Stimulated activated CD8-positive, alpha-beta memory T cell treated with anti-CD3 and anti-CD28 coated beads, Interleukin-12 subunit alpha, Interleukin-12 subunit beta, amount 100 ng/mL, for 1 hour (primary cell): ENCODE measurements at regions not wholly inside any gene's neighbourhood (a gene's known extent, or its start where the extent isn't known, plus 50 kb on each side); places are given as distances from the start of the nearest gene placed in this dataset.
"Not testable (repeated sequence)": the region's sequence is repeated elsewhere in the genome, so short reads cannot be mapped to it uniquely, and the experiment has no call there.

Experiments used
- DNase-seq: peaks from one replicate; pipeline ENCODE4 v3.0.0-alpha.2; 2020; ENCODE audit warnings: low read depth

- no peak for DNase-seq
Observed at GRCh38 chr12:125776212-125776611, 711.0 kb downstream of the AACS start.

- no peak for DNase-seq
Observed at GRCh38 chr12:125786143-125786542, 720.9 kb downstream of the AACS start.

- DNase-seq, result no peak
Observed at GRCh38 chr12:125794401-125794800, 729.2 kb downstream of the AACS start.

GRCh38 chr12:125797421-125798175, 732.4 kb downstream of the AACS start:
- DNase-seq, result no peak

DNA sequence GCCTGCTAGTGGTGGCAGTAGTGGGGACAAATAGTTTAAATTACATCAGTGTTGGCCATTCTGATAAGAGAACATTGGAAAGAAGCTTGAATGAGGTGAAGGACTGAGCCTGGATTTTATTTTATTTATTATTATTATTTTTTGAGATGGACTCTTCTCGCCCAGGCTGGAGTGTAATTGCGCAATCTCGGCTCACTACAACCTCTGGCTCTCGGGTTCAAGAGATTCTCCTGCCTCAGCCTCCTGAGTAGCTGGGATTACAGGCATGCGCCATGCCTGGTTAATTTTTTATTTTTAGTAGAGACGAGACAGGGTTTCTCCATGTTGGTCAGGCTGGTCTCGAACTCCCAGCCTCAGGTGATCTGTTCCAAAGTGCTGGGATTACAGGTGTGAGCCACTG, 739.4 kb downstream of the AACS start:
- DNase-seq, result no peak

DNA sequence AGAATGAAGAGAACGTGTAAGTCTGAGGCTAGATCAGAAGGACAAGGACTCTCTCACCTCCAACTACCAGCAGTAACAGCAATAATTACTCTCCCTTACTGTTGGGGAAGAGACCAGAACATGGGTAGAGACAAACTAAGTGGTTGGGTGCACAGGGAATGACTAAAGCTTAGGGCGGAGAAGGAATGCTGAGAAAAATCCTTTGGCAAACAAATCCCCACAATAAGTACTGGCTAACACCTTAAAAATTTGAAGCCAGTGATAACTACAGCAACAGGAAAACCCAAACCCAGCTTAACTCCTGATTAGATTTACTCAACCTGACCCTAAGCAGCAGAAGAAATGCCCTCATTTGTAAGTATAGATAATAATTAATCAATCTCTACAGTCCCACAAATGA, 759.0 kb downstream of the AACS start:
- no peak for DNase-seq

DNA sequence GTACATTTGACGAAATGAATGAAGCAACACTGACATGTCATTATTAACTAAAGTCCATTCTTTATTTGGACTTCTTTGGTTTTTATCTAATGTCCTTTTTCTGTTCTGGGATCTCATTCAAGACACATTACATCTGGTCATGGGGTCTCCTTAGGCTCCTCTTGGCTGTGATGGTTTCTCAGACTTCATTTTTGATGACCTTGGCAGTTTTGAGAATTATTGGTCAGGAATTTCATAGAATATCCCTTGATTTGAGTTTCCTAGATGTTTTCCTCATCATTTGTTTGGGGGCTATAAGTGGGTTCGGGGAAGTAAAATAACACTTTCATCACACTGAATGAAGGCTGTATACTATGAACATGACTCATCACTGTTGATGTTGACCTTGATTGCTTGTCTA, 770.6 kb downstream of the AACS start:
- DNase-seq, result no peak

DNA sequence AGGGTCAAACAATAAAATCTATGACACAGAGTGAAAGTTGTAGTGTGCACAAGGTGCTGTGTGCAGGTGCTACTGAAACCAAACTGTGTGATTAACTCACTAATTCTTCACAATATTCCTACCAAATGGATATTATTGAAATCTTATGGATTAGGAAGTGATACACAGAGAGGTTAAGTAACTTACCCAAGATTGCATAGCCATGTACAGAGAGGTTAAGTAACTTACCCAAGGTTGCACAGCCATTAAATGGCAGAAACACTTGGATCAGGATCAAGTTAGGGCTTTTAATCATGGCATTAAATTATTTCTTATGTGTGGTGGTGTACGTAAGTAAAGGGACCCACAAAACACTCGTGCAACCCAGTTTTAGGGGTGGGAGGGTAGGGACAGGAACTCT, 771.4 kb downstream of the AACS start:
- DNase-seq, result no peak

DNA sequence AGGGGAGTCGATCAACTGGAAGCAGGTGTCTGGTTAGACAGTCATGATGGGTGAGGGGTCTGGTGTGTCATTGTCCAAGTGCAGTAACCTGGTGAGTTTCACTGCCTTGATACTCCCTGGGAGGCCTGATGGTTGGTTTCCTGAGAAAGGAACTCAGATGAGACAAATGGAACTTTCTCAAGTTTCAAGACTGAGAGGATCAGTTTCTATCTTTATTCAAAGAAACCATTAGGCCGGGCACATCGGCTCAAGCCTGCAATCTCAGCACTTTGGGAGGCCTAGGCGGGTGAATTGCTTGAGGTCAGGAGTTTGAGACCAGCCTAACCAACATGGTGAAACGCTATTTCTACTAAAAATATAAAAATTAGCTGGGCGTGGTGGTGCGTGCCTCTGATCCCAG, 776.1 kb downstream of the AACS start:
- no peak for DNase-seq

DNA sequence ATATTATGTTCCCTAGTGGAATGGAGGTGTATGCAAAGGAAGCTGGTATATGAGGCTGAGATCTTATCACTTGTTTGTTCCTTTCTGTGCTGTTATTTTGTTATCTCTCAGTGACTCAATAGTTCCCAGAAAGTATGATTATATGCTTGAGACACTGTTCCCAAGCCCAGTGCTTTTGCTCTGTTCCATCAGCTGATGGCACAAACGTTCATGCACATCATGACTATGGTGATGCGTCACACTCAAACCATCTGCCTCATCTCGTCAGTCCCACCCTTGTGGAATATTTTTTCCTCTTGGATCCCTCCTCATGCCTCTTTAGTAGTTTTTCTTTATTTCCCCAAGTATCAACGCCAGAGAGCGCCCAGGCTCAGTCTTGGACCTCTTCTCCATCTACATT, 786.9 kb downstream of the AACS start:
- no peak for DNase-seq

DNA sequence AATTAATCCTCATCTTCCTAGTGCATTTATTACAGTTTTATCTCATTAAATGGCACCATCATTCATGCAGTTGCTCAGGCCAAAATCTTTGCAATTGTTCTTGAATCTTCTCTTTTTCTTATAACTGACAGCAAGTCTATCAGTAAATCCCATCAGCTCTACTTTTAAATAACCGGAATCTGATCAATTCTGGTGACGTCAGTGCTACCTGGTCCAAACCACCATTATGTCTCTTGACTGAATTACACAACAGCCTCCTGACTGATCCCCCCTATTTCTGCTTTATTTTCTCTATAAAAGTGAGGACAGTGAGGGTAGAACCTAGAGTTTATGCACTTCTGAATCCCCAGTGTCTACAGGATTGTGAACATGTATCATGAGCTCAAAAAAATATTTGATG, 787.4 kb downstream of the AACS start:
- DNase-seq, result no peak

DNA sequence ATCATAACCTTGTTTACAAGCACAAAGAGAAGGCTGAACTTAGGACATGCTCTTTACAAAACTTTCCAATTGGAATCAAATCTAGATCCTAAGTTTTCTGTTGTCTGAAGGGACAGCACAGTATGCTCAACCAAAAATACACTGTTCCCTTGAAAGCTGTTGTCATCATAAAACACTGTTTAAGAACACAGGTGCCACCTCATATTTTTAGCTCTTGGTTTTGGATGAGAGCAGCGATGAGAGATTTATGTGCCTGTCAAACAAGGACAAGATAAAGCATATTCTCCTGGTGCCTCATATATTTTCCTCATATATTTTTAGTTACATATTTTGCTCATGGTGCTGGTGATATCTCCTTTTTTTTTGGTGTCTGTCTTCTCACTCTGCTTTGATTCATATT, 788.4 kb downstream of the AACS start:
- no peak for DNase-seq

GRCh38 chr12:125856366-125856765, 791.1 kb downstream of the AACS start:
- DNase-seq, result no peak

DNA sequence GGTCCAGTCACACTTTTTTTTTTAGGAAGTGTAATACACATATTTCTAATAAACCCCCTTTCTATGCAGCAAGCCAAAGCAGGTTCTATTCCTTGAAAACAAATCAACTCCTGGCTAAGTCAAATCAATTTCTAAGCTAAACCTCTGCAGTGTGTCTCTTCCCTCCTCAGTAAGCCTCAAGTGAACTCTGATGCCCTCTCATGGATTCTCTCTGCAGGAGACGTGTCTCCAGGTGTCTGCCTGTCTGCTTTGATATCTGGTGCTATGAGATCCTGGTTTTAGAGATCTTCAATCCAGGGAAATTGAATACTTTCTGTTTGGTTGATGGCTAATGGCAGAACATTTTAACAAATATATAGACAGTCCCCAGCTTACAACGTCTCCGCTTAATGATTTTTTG, 791.7 kb downstream of the AACS start:
- DNase-seq, result no peak

DNA sequence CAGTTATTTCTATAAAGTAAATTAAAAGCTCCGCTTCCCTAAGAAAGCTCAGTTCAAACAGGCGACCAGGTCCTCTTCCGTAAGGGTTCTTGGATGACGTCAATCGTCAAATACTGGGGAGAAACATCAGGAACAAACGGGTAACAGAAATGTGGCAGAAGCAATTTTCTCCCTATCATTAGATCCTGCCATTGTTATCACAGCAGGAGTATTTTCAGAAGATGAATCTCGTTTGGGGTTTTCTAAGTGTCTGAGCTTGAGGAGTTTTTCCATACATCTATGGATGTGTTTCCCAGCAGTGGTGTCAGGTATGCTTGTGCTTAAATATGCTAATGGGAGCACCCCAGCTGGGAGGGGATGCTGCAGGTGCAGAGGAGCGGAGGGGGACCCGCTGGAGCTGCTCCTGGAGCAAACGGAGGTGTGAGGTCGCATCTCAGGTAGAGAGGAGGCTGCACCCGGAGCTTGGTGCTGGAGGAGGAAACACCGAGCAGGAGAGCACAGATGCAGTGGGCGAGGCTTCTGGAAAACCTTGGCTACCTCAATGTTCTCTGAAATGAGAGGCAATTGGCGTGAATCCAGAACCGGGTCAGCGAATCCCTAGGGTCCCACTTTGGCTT, 795.5 kb downstream of the AACS start:
- DNase-seq, result no peak

DNA sequence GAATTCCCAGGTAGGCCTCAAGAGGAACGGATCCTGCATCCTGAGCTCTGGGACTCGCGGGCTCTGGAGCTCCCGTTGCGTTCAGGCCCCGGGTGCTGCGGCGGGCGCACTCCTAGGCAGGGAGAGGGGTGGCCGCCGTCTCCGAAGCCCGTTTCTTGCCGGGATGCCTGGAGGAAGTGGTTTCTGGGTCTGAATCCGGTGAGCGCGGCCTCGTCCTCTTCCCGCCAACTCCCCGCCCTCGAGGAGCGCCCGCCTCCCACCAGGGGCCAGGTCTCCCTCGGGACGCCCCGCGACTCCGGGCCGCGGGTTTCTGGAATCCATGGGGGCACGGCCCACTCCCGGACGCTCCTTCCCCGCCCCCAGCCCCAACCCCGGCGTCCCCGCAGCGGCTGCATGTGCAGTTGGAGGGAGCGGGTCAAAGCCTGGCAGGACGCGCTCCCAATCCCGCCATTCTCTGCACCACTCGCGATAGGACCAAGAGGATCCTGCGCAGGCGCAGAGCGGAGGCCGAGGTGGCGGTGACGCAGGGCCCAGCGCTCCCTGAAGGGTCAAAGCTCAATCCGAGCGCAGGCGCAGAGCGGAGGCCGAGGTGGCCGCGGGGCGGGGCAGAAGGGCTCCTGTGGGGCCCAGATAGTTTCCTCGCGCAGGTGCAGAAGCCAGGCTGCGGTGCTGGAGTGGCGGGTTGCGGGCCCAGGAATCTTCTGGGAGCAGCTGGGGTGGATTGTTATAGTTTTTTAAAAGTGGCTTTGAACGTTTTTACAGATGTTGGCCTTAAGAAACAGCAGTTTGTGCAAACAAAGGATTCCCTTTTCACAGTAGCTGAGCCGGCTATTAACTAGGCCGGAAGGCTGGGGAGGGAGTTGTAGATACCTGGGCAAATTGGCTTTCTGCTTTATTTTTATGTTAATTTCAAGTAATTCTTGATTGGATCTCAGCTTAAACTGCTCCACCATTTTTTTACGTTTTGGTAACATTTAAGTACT, 796.4 kb downstream of the AACS start:
- DNase-seq, result no peak

DNA sequence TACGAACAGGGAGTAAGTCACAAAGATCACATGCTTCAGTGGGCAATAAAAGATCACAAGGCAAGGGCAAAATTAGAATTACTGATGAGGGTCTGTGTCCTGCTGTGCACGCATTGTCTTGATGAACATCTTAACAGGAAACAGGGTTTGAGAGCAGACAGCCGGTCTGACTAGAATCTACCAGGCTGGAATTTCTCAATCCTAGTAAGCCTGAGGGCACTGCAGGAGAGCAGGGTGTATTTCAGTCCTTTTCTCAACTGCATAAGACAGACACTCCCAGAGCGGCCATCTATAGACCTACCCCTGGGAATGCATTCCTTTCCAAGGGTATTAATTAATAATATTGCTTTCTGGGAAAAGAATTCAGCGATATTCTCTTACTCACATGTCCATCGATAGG, 800.0 kb downstream of the AACS start:
- DNase-seq, result not testable (repeated sequence)

- no peak for DNase-seq
Observed at GRCh38 chr12:125871811-125872594, 806.8 kb downstream of the AACS start.

GRCh38 chr12:125873016-125873415, 807.8 kb downstream of the AACS start:
- no peak for DNase-seq

- DNase-seq, result no peak
Observed at GRCh38 chr12:125878483-125878882, 813.2 kb downstream of the AACS start.

DNA sequence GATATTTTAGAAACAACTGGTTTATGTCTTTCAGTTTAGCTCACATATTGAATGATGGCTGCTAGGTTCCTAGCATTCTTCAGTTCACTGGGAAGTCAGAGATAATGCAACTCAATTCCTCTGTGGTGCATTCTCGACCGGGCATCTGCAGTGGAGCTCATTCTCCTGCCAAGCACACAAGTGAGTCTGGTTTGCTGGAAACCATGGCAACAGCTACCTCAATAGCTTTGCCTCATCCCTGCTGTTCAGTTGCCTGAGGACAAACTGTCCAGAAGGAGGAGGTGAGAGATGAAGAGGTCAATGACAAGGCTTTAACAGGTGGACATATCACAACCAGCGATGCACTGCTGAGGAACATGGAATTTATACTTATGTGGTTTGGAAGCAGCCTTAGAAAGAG, 816.9 kb downstream of the AACS start:
- no peak for DNase-seq

DNA sequence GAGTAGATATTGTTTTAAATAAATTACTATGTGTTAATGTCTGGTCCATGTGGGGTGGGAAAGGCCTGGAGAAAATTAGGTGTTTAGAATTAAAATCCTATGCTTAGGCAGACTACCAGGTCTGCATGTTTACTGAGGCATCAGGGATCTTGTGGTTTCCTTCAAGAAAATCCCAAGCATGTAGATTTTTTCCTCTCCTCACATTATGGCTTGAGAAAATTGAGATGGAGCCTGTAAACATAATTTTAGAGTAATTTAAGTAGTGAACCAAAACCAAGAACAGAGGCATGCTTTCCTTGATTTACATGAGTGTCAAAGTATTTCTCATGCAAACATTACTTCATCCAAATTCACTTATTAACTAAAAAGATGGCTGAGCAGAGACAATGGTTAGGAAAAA, 823.7 kb downstream of the AACS start:
- no peak for DNase-seq
